Thoracic aorta (tissue), 2 donors: ENCODE measurements at regions not wholly inside any gene's neighbourhood (a gene's known extent, or its start where the extent isn't known, plus 50 kb on each side); places are given as distances from the start of the nearest gene placed in this dataset.

Source experiments
- ATAC-seq: fragments of 150-250 bp; one replicate; pipeline ENCODE4 v1.8.0; 2017; ENCODE audit warnings: low read depth; ENCODE audit not compliant: insufficient number of reproducible peaks, low FRiP score
- DNase-seq: peaks from one replicate; pipeline ENCODE4 v3.0.0-alpha.2; 2020; ENCODE audit warnings: low spot score
- H3K27ac ChIP-seq, 2 donors: fragments of 200-600 bp; sonication (generic); 1 replicate in 1 of 2; 2 replicates in 1 of 2; pipeline ENCODE4 v1.5.1; 2016; ENCODE audit warnings: mild to moderate bottlenecking in 2 of 2, moderate library complexity in 2 of 2
- H3K27me3 ChIP-seq: fragments of 200-600 bp; sonication (generic); replicated peaks from 2 replicates; pipeline ENCODE4 v1.6.0; 2016; ENCODE audit warnings: mild to moderate bottlenecking; ENCODE audit not compliant: insufficient read depth
- H3K36me3 ChIP-seq: fragments of 200-600 bp; sonication (generic); one replicate; pipeline ENCODE4 v1.5.1; 2016
- H3K4me1 ChIP-seq, 2 donors: fragments of 200-600 bp; sonication (generic); 1 replicate in 1 of 2; 2 replicates in 1 of 2; pipeline versions ENCODE4 v1.5.1 to v1.6.0; 2016; ENCODE audit warnings: low read depth in 2 of 2, mild to moderate bottlenecking in 1 of 2; ENCODE audit not compliant: control insufficient read depth in 1 of 2
- H3K4me3 ChIP-seq: fragments of 200-600 bp; sonication (generic); 2 replicates; pipeline ENCODE4 v1.5.1; 2016; ENCODE audit warnings: mild to moderate bottlenecking
- H3K9me3 ChIP-seq: fragments of 200-600 bp; sonication (generic); 2 replicates; pipeline ENCODE4 v1.5.1; 2016
- TF ChIP-seq, protein P1 (sequence below): fragments of 200-600 bp; sonication (generic); IDR thresholded peaks from one replicate; pipeline ENCODE4 v1.5.1; 2019; ENCODE audit warnings: antibody characterized with exemption

DNA sequence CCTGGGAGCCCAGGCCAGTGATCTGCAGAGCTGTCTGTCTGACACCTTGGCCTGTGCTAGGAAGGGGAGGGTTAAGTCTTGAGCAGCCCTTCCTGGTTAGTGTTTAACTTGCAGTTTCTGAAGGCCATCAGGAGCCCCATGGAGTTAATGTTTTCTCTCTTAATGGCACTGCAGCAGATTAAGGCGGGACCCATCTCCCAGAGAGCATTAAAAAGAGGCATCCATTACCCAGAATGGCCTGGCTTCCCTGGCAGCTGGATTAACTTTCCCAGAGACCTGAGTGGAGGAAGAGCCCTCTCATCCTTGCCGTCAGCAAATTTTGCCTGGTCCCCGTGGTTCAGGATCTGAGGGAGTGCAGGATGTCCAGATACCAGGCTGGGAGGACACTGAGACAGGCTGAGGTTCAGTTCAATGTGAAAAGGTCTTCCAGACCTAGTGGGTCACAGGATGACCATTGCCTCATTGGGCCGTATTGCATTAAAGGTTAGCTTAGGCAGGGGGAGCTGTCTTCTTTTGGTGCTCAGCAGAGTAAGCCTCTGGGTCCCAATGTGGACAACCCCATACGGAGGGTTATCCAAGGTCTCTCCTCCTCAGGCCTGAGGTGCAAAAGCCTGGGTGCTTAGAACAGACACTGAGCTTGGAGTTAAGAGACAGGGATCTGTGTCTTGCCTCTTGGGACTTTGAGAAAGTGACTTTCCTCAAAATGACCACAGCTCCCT, 522.6 kb downstream of the PTPRU start:
- Histone ChIP-seq H3K4me1 (no peaks in the 10 kb centered on the region), H3K27me3 (no peaks in the 10 kb centered on the region), H3K9me3 (peaks cover 3% of the 10 kb centered on the region), H3K4me3 (no peak overlapping the region), H3K27ac (no peak overlapping the region), H3K36me3 (no peaks in the 10 kb centered on the region)
- no peak for DNase-seq
- TF ChIP-seq, protein P1, sequence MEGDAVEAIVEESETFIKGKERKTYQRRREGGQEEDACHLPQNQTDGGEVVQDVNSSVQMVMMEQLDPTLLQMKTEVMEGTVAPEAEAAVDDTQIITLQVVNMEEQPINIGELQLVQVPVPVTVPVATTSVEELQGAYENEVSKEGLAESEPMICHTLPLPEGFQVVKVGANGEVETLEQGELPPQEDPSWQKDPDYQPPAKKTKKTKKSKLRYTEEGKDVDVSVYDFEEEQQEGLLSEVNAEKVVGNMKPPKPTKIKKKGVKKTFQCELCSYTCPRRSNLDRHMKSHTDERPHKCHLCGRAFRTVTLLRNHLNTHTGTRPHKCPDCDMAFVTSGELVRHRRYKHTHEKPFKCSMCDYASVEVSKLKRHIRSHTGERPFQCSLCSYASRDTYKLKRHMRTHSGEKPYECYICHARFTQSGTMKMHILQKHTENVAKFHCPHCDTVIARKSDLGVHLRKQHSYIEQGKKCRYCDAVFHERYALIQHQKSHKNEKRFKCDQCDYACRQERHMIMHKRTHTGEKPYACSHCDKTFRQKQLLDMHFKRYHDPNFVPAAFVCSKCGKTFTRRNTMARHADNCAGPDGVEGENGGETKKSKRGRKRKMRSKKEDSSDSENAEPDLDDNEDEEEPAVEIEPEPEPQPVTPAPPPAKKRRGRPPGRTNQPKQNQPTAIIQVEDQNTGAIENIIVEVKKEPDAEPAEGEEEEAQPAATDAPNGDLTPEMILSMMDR = no peak
- ATAC-seq = no peak

DNA sequence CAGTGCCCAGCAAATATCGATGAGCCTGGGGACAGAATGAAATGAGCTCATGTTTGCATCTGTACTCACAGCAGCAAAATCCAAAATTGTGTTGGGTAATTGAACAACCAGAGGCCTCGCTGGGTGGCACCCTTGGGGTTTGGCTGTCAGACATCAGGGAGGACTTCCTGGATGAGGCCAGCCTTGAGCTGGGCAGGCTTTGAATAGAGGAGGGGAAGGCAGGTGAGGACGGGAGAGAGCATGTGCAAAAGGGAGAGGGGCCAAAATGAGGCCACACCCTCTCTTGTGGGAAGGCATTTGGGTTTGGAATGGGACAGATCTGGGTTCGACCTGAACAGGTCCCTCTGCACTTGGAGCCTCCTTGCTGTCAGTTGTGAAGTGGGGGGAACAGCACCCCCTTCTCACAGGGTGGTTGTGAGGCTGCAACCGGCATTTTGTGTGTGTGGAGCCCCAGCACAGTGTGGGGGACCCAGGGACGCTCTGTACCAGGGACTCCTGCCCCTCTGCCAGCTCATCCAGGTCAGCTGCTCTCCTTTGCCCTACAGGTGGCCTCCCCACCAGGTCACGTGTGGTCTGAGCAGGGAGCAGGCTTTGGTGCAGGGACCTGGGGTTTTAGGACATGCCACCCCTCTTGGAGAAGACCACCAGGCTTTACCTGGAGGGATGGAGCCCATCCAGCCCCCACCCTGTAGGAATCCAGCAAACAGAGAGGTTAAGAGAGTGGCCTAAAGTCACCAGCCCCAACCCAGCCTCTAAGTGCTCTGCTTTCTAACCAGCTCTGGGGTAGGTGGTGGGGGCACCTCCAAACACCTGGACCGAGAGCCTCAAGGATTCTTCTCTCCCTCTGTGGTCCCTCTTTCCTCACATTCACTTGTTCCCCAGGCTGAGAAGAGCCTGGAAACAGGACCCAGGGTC, 521.8 kb downstream of the PTPRU start:
- no peaks in the 10 kb centered on the region for H3K27me3 ChIP-seq
- H3K9me3 ChIP-seq = no peaks in the 10 kb centered on the region
- no peak overlapping the region for H3K4me3 ChIP-seq
- H3K27ac ChIP-seq = no peak overlapping the region
- no peak for ATAC-seq
- TF ChIP-seq, protein P1 = no peak
- no peaks in the 10 kb centered on the region for H3K4me1 ChIP-seq
- no peaks in the 10 kb centered on the region for H3K36me3 ChIP-seq
- DNase-seq = no peak

DNA sequence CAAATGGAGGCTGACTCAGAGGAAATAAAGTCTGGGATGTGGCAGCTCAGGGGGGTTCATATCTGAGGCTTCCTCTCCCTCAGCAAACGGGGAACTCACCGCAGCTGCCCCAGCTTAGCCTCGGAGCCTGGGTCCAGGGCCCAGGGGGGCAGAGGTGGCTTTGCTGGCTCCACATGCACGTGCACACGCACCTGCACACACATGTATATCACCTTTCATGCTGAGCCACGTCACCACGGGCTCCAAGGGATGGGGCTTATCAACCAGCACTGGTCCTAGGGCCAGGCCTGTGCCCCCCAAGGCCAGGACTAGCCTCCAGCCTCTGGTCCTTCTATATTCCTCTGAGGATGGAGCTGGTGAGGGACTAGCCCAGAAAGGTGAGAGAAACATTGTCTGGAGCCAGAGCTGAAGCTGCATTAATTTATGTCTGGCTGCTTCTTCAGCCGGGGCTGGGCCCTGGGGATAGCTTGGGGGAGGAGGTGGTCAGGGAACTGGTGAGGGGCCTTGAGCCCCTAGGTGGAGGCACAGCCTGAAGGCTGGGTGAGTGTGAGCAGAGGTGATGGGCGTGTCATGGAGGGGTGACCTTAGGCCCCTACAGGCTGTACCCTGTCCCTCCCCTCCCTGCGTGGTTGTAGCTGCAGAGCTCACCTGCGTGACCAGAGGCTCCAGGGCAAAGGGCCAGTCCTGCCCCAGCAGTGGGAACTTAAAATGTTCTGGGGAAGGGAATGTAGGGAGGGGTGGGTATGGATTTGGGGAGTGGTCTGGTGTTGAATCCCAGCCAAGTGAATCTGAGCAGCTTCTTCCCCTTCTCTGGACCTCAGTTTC, 520.8 kb downstream of the PTPRU start:
- no peak overlapping the region for H3K4me3 ChIP-seq
- DNase-seq = no peak
- TF ChIP-seq, protein P1 = no peak

DNA sequence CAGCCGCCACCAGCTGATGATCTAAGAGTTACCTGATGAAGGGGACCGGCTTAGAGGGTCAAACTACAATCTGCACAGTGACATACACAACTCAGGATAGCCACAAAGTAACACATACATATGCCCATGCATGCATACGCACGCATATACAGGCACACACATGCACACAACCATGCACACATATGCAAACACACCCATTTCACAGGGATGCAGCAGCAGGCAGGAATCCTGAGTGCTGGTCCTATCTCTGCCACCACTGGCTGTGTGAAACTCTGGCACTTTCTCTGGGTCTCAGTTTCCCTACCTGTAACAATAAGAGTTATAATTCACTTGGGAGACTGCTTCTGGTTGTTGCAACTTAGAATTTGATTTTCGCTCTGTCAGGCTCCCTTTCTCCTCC, 520.2 kb downstream of the PTPRU start:
- TF ChIP-seq, protein P1 = no peak
- Histone ChIP-seq H3K9me3 (no peaks in the 10 kb centered on the region), H3K27me3 (no peaks in the 10 kb centered on the region), H3K27ac (no peak overlapping the region), H3K4me3 (no peak overlapping the region), H3K36me3 (no peaks in the 10 kb centered on the region), H3K4me1 (no peaks in the 10 kb centered on the region)
- ATAC-seq (no peak), DNase-seq (no peak)

More for the DNA sequence above, 520.8 kb downstream of the PTPRU start:
- no peaks in the 10 kb centered on the region for H3K36me3 ChIP-seq
- H3K27me3 ChIP-seq = no peaks in the 10 kb centered on the region
- no peak overlapping the region for H3K27ac ChIP-seq
- H3K9me3 ChIP-seq = no peaks in the 10 kb centered on the region
- ATAC-seq = no peak
- no peaks in the 10 kb centered on the region for H3K4me1 ChIP-seq
